GM19463 (cell line): ENCODE measurements at regions not wholly inside any gene's neighbourhood (a gene's known extent, or its start where the extent isn't known, plus 50 kb on each side); places are given as distances from the start of the nearest gene placed in this dataset.
A peak's percentile ranks its signal among the peaks of the same experiment; 100 is the strongest.

ENCODE experiments used
- ATAC-seq: cut with Tn5 transposase; IDR thresholded peaks from one replicate; pipeline ENCODE4 v1.9.1; 2021; ENCODE audit warnings: mild to moderate bottlenecking, moderate library complexity; ENCODE audit not compliant: unreplicated experiment

GRCh38 chr12:77630790-77631445, 199.8 kb upstream of the NAV3 start:
- ATAC-seq = no peak

GRCh38 chr12:77630344-77630743, 200.3 kb upstream of the NAV3 start:
- no peak for ATAC-seq

GRCh38 chr12:77629141-77629540, 201.6 kb upstream of the NAV3 start:
- ATAC-seq = no peak

GRCh38 chr12:77625441-77625840, 205.3 kb upstream of the NAV3 start:
- ATAC-seq = no peak

GRCh38 chr12:77619425-77619824, 211.3 kb upstream of the NAV3 start:
- ATAC-seq = no peak

GRCh38 chr12:77617818-77618217, 212.9 kb upstream of the NAV3 start:
- no peak for ATAC-seq

- no peak for ATAC-seq
Observed at GRCh38 chr12:77615332-77615731, 215.4 kb upstream of the NAV3 start.

GRCh38 chr12:77613411-77613810, 217.3 kb upstream of the NAV3 start:
- no peak for ATAC-seq

GRCh38 chr12:77610446-77610845, 220.2 kb upstream of the NAV3 start:
- no peak for ATAC-seq

GRCh38 chr12:77609016-77609415, 221.7 kb upstream of the NAV3 start:
- ATAC-seq = no peak

GRCh38 chr12:77608271-77608824, 222.3 kb upstream of the NAV3 start:
- ATAC-seq = no peak

GRCh38 chr12:77606348-77606747, 224.3 kb upstream of the NAV3 start:
- ATAC-seq = peak; percentile 66

GRCh38 chr12:77603946-77604345, 226.7 kb upstream of the NAV3 start:
- no peak for ATAC-seq

- peak; percentile 44 for ATAC-seq
Observed at GRCh38 chr12:77601069-77601468, 229.6 kb upstream of the NAV3 start.

GRCh38 chr12:77600468-77600843, 230.2 kb upstream of the NAV3 start:
- ATAC-seq = no peak

- ATAC-seq = peak; percentile 81
Observed at GRCh38 chr12:77599782-77600467, 230.8 kb upstream of the NAV3 start.

- ATAC-seq = no peak
Observed at GRCh38 chr12:77594366-77594765, 236.3 kb upstream of the NAV3 start.

- ATAC-seq = no peak
Observed at GRCh38 chr12:77592836-77593235, 237.9 kb upstream of the NAV3 start.

GRCh38 chr12:77591959-77592743, 238.5 kb upstream of the NAV3 start:
- no peak for ATAC-seq

- ATAC-seq = no peak
Observed at GRCh38 chr12:77590306-77590705, 240.4 kb upstream of the NAV3 start.

- ATAC-seq = no peak
Observed at GRCh38 chr12:77584860-77585259, 245.8 kb upstream of the NAV3 start.
